Subcutaneous abdominal adipose tissue (tissue), 5 donors: ENCODE measurements at regions not wholly inside any gene's neighbourhood (a gene's known extent, or its start where the extent isn't known, plus 50 kb on each side); places are given as distances from the start of the nearest gene placed in this dataset.

Experiments
- H3K27ac ChIP-seq: one replicate; pipeline ENCODE4 v1.7.0; 2013; ENCODE audit warnings: low read depth, mild to moderate bottlenecking, inconsistent platforms, low read length, moderate library complexity
- H3K27me3 ChIP-seq, 5 donors: one replicate each; pipeline ENCODE4 v1.7.0; 2013; ENCODE audit warnings: low read length in 5 of 5, inconsistent platforms in 1 of 5; ENCODE audit not compliant: control insufficient read depth in 5 of 5, insufficient read depth in 4 of 5
- H3K36me3 ChIP-seq, 5 donors: one replicate each; pipeline ENCODE4 v1.7.0; 2013; ENCODE audit warnings: low read length in 5 of 5; ENCODE audit not compliant: control insufficient read depth in 5 of 5, insufficient read depth in 5 of 5
- H3K4me1 ChIP-seq, 5 donors: one replicate each; pipeline ENCODE4 v1.7.0; 2013; ENCODE audit warnings: low read length in 5 of 5, mild to moderate bottlenecking in 3 of 5, moderate library complexity in 1 of 5; ENCODE audit not compliant: control insufficient read depth in 5 of 5, insufficient read depth in 5 of 5
- H3K4me3 ChIP-seq, 5 donors: one replicate each; pipeline ENCODE4 v1.7.0; 2013; ENCODE audit warnings: low read length in 5 of 5, low read depth in 1 of 5
- H3K9ac ChIP-seq, 5 donors: one replicate each; pipeline ENCODE4 v1.7.0; 2013; ENCODE audit warnings: low read length in 5 of 5, mild to moderate bottlenecking in 4 of 5, moderate library complexity in 3 of 5
- H3K9me3 ChIP-seq, 5 donors: one replicate each; pipeline ENCODE4 v1.7.0; 2013; ENCODE audit warnings: low read length in 5 of 5; ENCODE audit not compliant: control insufficient read depth in 5 of 5
- donor health status: healthy.
- donor health status: healthy.
- donor health status: healthy.
- donor health status: healthy.
- donor health status: healthy.

DNA sequence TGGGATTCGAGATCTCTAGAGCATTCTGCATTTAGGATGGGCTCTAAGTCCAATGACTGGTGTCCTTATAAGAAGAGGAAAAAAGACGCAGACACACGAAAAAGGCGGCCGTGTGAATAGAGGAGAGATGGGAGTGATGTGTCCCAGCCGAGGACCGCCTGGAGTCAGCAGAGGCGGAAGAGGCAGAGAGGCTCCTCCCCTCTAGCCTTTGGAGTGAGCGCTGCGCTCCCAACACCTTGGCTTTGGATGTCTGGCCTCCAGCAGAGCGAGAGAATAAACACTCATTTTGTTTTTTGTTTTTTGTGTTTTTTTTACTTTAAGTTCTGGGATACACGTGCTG is 83.0 kb upstream of the RTL6 start:
- Histone ChIP-seq H3K27me3 (peaks cover 8 to 55% (median 33%) of the 10 kb centered on the region in 5 donors), H3K9ac (no peak overlapping the region), H3K4me1 (no peaks in the 10 kb centered on the region), H3K36me3 (no peaks in the 10 kb centered on the region), H3K4me3 (no peak overlapping the region), H3K9me3 (peaks cover 0 to 5% (median 2%) of the 10 kb centered on the region in 5 donors), H3K27ac (no peak overlapping the region)

DNA sequence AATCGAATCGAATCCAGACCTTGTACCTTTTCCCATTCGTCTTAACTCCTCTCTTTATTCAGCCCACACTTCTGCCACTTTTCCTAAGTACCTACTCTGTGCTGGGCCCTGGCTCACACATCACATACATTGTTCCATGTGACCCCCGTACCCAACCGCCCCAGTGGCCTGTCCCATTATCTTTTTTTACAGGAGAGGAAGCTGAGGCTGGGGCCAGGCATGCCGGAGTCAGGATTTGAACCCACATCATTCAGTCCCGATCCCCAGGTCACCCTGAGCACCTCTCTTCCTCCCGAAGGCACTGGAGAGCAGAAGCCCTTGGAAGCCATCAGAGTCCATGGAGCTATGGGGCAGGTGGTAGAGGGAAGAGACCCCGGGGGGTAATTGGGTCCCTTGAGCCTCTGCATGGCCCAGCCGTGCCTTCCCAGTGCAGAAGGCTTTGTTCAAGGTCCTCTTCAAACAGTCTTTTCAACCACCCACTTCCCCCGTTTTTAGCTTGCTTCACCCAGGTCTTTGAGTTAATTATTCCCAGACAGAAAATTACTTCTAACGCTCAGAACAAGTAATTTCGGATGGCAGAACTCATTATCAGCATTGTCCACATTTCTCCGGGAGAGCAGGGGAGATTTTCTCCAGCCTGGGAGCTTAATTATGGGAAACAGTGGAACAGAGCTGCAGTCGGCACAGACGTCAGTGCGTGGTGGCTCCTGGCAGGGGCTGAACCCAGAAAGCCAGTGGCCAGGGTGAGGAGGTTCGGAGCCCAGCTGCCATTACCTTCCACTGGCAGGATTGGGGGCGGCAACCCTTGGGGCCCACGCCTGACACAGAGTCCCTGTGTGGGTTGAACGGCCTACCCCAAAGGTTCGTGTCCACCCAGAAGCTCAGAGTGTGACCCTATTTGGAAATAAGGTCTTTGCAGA is 82.4 kb upstream of the RTL6 start:
- Histone ChIP-seq H3K27ac (no peak overlapping the region), H3K36me3 (no peaks in the 10 kb centered on the region), H3K4me1 (no peaks in the 10 kb centered on the region), H3K9ac (no peak overlapping the region), H3K4me3 (no peak overlapping the region), H3K27me3 (peaks cover 7 to 49% (median 27%) of the 10 kb centered on the region in 5 donors), H3K9me3 (peaks cover 0 to 5% (median 2%) of the 10 kb centered on the region in 5 donors)

DNA sequence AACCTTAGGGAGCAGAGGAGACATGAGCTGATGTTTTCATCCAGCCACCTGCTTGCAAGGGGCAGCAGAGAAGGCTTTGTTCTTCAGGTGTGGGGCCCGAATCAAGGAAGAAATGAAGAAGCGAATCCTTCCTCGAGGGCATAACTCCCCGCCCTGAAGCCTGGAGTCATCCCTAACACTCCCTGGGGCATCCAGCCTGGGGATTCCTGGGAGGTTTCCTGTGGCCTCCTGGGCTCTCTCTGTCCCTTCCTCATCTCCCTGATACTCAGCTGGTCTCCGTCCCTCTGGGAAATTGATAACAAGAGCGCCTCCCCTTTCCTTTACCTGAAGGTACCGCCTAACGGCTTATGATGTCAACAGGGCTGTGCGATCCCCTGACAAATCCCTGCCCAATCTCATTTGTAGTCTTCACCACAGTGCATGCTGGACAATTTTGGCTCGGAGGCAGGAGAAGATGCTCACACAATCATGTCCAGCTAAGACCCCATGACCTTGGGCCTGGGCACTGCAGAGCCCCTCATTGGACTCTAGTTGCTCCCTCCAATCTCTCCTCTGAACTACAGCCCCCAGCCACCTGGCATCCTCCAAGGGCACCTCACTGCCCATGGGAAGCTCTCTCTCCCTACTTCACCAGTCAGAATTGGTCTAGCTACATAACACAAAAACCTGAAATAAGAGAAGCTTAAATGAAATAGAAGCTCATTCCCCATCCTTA is 80.6 kb upstream of the RTL6 start:
- H3K27ac ChIP-seq: no peak overlapping the region

DNA sequence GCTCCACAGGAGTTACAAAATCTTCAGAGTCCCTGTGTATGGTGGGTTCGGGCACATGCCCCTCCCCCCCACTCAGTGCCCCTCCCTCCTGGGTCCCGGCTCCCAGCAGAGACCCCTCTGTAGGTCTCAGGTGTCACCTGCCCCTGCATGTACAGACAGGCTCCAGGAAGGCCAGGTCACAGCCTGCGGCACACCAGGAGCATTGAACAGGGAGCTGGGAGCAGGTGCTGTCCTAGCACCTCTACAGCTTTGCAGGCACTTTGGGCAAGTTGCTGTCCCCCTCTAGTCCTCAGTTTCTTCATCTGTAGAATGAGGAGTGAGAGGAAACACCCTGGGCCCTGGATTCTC is 80.1 kb upstream of the RTL6 start:
- peaks cover 0 to 5% (median 2%) of the 10 kb centered on the region in 5 donors for H3K9me3 ChIP-seq
- no peaks in the 10 kb centered on the region for H3K36me3 ChIP-seq
- H3K4me3 ChIP-seq: no peak overlapping the region
- H3K9ac ChIP-seq: no peak overlapping the region
- H3K27me3 ChIP-seq: peaks cover 10 to 42% (median 11%) of the 10 kb centered on the region in 5 donors
- no peak overlapping the region for H3K27ac ChIP-seq
- peaks cover 0 to 4% (median 0%) of the 10 kb centered on the region in 5 donors for H3K4me1 ChIP-seq

More for the DNA sequence above, 80.6 kb upstream of the RTL6 start:
- H3K9ac ChIP-seq: no peak overlapping the region
- peaks cover 0 to 5% (median 2%) of the 10 kb centered on the region in 5 donors for H3K9me3 ChIP-seq
- no peaks in the 10 kb centered on the region for H3K36me3 ChIP-seq
- H3K27me3 ChIP-seq: peaks cover 11 to 47% (median 17%) of the 10 kb centered on the region in 5 donors
- H3K4me3 ChIP-seq: no peak overlapping the region
- H3K4me1 ChIP-seq: peaks cover 0 to 4% (median 0%) of the 10 kb centered on the region in 5 donors

DNA sequence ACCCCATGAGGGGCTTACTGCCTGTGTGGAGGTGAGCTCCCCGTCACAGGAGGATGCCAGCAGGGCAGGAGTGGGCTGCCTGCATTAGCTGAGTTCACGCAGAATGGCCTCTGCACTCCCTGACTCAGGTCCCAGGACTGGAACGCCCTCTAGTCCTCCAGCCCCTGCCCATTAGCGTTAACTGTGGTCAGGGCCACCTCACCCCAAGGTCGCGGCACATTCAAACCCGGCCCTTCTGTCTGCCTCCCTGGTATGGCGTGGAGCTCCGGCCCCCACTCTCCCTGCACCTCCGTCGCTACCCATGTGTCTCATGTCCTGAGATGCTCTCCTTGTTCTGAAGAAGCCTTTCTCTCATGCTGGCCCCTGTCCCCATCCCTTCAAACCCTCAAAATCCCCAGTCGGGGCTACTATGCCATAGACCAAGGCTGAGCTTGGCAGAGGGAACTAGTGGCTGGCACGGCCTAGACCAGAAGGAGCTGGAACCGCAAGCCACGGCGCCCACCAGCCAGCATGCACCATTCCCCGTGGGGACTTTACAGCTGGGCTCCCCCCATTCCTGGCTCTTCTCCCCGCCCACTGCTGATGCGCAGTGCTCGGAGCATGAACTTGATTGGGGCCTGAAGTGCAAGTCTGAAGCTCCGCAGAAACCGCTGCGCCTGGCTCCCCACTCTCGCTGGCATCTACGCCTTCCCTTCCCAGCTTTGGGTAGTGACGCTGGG is 79.5 kb upstream of the RTL6 start:
- Histone ChIP-seq H3K4me1 (peaks cover 0 to 4% (median 0%) of the 10 kb centered on the region in 5 donors), H3K27ac (no peak overlapping the region), H3K4me3 (no peak overlapping the region), H3K27me3 (peaks cover 6 to 36% (median 11%) of the 10 kb centered on the region in 5 donors), H3K9ac (no peak overlapping the region), H3K9me3 (peaks cover 0 to 3% (median 0%) of the 10 kb centered on the region in 5 donors), H3K36me3 (no peaks in the 10 kb centered on the region)

DNA sequence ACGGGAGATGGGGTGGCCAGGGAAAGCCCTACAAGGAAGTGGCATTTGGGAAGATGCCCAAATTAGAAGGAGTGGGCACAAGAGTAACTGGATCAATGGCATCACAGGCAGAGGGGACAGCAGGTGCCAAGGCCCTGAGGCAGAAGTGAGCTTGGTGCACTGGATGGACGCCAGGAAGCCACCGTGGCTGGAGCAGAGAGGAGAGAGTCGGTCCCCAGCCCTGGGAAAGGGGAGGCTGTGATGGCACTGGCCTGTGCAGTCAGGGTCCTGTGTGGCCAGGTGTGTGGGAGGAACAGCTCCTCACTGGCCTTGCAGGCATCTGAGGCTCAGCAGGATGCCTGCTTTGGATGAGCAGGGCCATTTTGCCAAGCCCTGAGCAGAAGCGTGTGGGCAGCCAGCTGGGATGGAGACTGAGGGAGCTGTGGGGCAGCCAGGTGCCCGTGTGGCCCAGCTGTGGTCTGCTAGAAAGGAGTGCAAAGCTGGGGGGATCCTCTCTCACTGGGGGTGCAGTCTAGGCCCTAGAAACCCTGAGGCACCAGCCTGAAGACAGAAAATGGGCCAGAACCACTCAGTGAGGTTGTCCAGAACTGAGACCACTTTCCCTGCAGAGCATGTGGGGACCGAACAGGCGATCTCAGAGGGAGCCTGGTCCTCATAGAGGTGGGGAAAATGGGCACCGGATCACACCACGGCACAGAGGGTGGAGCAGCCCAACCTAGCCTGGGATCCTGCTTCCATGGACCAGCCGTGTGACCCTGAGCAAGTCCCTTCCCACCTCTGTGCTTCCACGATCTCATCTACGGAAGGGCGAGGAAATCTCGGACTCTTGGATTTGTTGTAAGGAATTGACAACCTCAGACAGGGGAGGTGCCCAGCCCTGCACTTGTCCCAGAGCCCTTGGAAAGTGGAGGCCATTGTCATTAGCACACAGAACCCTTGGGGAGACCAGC is 78.6 kb upstream of the RTL6 start:
- peaks cover 3 to 27% (median 8%) of the 10 kb centered on the region in 5 donors for H3K27me3 ChIP-seq
- H3K4me1 ChIP-seq: peaks cover 0 to 6% (median 0%) of the 10 kb centered on the region in 5 donors
- H3K27ac ChIP-seq: no peak overlapping the region
- no peak overlapping the region for H3K4me3 ChIP-seq
- no peaks in the 10 kb centered on the region for H3K36me3 ChIP-seq
- no peak overlapping the region for H3K9ac ChIP-seq
- no peaks in the 10 kb centered on the region for H3K9me3 ChIP-seq

DNA sequence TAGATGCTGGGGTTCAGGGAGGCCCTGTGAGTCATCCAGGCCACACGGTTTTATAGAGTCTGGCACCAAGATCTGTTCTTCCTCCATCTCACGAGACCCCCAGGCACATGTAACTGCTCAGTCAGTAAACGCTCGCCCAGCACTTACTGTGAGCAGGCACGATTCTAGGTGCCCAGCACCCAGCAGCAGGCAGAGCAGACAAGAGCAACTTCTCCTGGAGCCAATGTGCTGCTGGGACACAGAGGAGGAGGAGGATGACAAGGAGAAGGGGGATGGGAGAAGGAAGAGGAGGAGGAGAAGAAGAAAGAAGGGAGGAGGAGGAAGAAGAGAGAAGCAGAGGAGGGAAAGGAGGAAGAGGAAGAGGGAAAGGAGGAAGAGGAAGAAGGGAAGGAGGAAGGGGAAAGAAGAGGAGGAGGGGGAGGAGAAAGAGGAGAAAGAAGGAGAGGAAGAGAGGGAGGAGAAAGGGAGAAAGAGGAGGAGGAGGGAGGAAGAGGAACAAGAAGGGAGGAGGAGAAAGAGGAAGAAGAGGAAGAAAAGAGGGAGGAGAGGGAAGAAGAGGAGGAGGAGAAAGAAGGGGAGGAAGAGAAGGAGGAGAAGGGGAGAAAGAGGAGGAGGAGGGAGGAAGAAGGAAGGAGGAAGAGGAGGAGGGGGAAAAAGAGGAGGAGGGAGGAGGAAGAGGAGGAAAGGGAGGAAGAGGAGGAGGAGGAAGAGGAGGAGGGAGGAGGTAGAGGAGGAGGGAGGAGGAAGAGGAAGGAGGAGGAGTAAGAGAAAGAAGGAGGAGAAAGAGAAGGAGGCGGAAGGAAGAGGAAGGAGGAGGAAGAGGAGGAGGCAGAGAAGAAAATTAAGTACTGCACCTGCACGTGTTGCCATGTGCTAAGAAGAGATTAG is 77.6 kb upstream of the RTL6 start:
- Histone ChIP-seq H3K9me3 (peaks cover 0 to under 1% (median 0%) of the 10 kb centered on the region in 5 donors), H3K27me3 (peaks cover 4 to 34% (median 6%) of the 10 kb centered on the region in 5 donors), H3K4me3 (no peak overlapping the region), H3K4me1 (peaks cover 0 to 14% (median 0%) of the 10 kb centered on the region in 5 donors), H3K9ac (no peak overlapping the region), H3K36me3 (no peaks in the 10 kb centered on the region), H3K27ac (no peak overlapping the region)

DNA sequence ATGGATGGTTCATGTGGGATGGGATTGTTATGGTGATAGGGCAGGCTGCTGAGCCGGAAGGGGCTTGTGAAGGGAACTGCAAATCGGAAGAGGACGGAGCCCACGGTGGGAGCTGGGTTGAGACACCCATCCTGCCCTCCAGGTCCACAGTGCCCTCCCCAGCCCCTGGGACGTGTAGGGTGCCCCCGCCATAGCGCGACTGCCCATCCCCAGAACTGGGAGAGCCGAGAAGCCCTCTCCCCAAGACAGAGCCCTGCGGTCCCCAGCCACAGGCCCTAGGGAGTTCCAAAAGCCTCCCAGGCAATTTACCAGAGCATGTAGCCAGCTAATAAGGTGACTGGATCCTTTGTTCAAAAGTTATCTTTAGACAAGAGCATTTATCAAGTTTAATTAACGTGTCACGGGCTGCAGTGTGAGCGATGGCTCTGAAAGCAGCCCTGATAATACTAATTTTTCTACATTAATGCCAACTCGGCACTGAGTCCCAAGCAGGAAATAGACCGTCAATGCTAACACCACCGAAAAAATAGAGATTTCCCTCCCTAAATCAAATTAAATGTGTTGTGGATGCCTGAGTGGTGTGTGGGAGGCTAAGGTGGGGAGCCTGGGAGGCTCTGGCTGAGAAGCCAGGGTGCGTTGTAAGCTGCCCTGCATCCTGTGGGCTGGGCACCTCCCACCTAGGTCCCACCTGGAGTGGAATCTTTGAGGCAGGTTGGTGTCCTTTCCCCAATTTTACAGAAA is 76.8 kb upstream of the RTL6 start:
- Histone ChIP-seq H3K9ac (no peak overlapping the region), H3K27ac (no peak overlapping the region), H3K4me3 (no peak overlapping the region), H3K9me3 (peaks cover 0 to 9% (median 7%) of the 10 kb centered on the region in 5 donors), H3K4me1 (peaks cover 0 to 14% (median 0%) of the 10 kb centered on the region in 5 donors), H3K36me3 (no peaks in the 10 kb centered on the region), H3K27me3 (peaks cover 4 to 35% (median 6%) of the 10 kb centered on the region in 5 donors)
